ENCODE measurements at regions not wholly inside any gene's neighbourhood (a gene's known extent, or its start where the extent isn't known, plus 50 kb on each side); places are given as distances from the start of the nearest gene placed in this dataset.

- POLR2A ChIA-PET, result no interaction called here
- no peak overlapping the region for H3K27ac ChIP-seq (ENCODE audit: insufficient read depth in 1 of 2, low read depth in 1 of 2, low read length in 2 of 2, poor library complexity in 1 of 2, severe bottlenecking in 2 of 2)
- no peak for DNase-seq
- no peak overlapping the region for H3K4me3 ChIP-seq (ENCODE audit: control insufficient read depth in 1 of 7, extremely low read depth in 1 of 7, insufficient read depth in 4 of 7, low read depth in 2 of 7, low read length in 6 of 7)
- no peaks in the 10 kb centered on the region for H3K9me3 ChIP-seq (ENCODE audit: control extremely low read depth in 1 of 5, control insufficient read depth in 4 of 5, insufficient read depth in 2 of 5, low read depth in 1 of 5, low read length in 4 of 5)
- CTCF ChIA-PET, result no interaction called here
- no peaks in the 10 kb centered on the region for H3K4me1 ChIP-seq (ENCODE audit: control extremely low read depth in 1 of 4, control insufficient read depth in 4 of 4, insufficient read depth in 4 of 4, low read length in 3 of 4)
- H3K27me3 ChIP-seq (replicated peaks in 2 of 5; ENCODE audit: control insufficient read depth in 4 of 5, insufficient read depth in 5 of 5, low read length in 4 of 5), result no peaks in the 10 kb centered on the region
- no peaks in the 10 kb centered on the region for H3K36me3 ChIP-seq (ENCODE audit: control insufficient read depth in 4 of 4, insufficient read depth in 4 of 4, low read length in 3 of 4)
- 100% methylated on average over 2 of the region's 3 CpGs for WGBS (ENCODE audit: insufficient coverage)
These were observed 50.3 kb upstream of the HMHB1 start for GRCh38 chr5:143761663-143762062.

GRCh38 chr5:143760755-143761154 is 51.2 kb upstream of the HMHB1 start:
- Histone ChIP-seq H3K36me3 (ENCODE audit: control insufficient read depth in 4 of 4, insufficient read depth in 4 of 4, low read length in 3 of 4) (no peaks in the 10 kb centered on the region), H3K27ac (ENCODE audit: insufficient read depth in 1 of 2, low read depth in 1 of 2, low read length in 2 of 2, poor library complexity in 1 of 2, severe bottlenecking in 2 of 2) (no peak overlapping the region), H3K4me3 (ENCODE audit: control insufficient read depth in 1 of 7, extremely low read depth in 1 of 7, insufficient read depth in 4 of 7, low read depth in 2 of 7, low read length in 6 of 7) (no peak overlapping the region), H3K9me3 (ENCODE audit: control extremely low read depth in 1 of 5, control insufficient read depth in 4 of 5, insufficient read depth in 2 of 5, low read depth in 1 of 5, low read length in 4 of 5) (no peaks in the 10 kb centered on the region), H3K27me3 (replicated peaks in 2 of 5; ENCODE audit: control insufficient read depth in 4 of 5, insufficient read depth in 5 of 5, low read length in 4 of 5) (no peaks in the 10 kb centered on the region), H3K4me1 (ENCODE audit: control extremely low read depth in 1 of 4, control insufficient read depth in 4 of 4, insufficient read depth in 4 of 4, low read length in 3 of 4) (no peaks in the 10 kb centered on the region)
- WGBS (ENCODE audit: insufficient coverage), result 100% methylated on average over 1 of the region's 1 CpG
- CTCF ChIA-PET, result no interaction called here
- POLR2A ChIA-PET, result no interaction called here
- DNase-seq, result no peak

GRCh38 chr5:143760131-143760505 is 51.8 kb upstream of the HMHB1 start:
- H3K9me3 ChIP-seq (ENCODE audit: control extremely low read depth in 1 of 5, control insufficient read depth in 4 of 5, insufficient read depth in 2 of 5, low read depth in 1 of 5, low read length in 4 of 5), result no peaks in the 10 kb centered on the region
- H3K36me3 ChIP-seq (ENCODE audit: control insufficient read depth in 4 of 4, insufficient read depth in 4 of 4, low read length in 3 of 4), result no peaks in the 10 kb centered on the region
- no peaks in the 10 kb centered on the region for H3K27me3 ChIP-seq (replicated peaks in 2 of 5; ENCODE audit: control insufficient read depth in 4 of 5, insufficient read depth in 5 of 5, low read length in 4 of 5)
- H3K4me1 ChIP-seq (ENCODE audit: control extremely low read depth in 1 of 4, control insufficient read depth in 4 of 4, insufficient read depth in 4 of 4, low read length in 3 of 4), result no peaks in the 10 kb centered on the region
- POLR2A ChIA-PET, result no interaction called here
- no peak overlapping the region for H3K4me3 ChIP-seq (ENCODE audit: control insufficient read depth in 1 of 7, extremely low read depth in 1 of 7, insufficient read depth in 4 of 7, low read depth in 2 of 7, low read length in 6 of 7)
- WGBS (ENCODE audit: insufficient coverage), result no CpG with 5 or more reads among the region's 1 CpG
- CTCF ChIA-PET, result no interaction called here
- DNase-seq, result no peak
- no peak overlapping the region for H3K27ac ChIP-seq (ENCODE audit: insufficient read depth in 1 of 2, low read depth in 1 of 2, low read length in 2 of 2, poor library complexity in 1 of 2, severe bottlenecking in 2 of 2)

- no CpG with 5 or more reads among the region's 1 CpG for WGBS (ENCODE audit: insufficient coverage)
- Histone ChIP-seq H3K9me3 (ENCODE audit: control extremely low read depth in 1 of 5, control insufficient read depth in 4 of 5, insufficient read depth in 2 of 5, low read depth in 1 of 5, low read length in 4 of 5) (no peaks in the 10 kb centered on the region), H3K27me3 (replicated peaks in 2 of 5; ENCODE audit: control insufficient read depth in 4 of 5, insufficient read depth in 5 of 5, low read length in 4 of 5) (no peaks in the 10 kb centered on the region), H3K27ac (ENCODE audit: insufficient read depth in 1 of 2, low read depth in 1 of 2, low read length in 2 of 2, poor library complexity in 1 of 2, severe bottlenecking in 2 of 2) (no peak overlapping the region), H3K36me3 (ENCODE audit: control insufficient read depth in 4 of 4, insufficient read depth in 4 of 4, low read length in 3 of 4) (no peaks in the 10 kb centered on the region), H3K4me1 (ENCODE audit: control extremely low read depth in 1 of 4, control insufficient read depth in 4 of 4, insufficient read depth in 4 of 4, low read length in 3 of 4) (no peaks in the 10 kb centered on the region), H3K4me3 (ENCODE audit: control insufficient read depth in 1 of 7, extremely low read depth in 1 of 7, insufficient read depth in 4 of 7, low read depth in 2 of 7, low read length in 6 of 7) (no peak overlapping the region)
- CTCF ChIA-PET, result no interaction called here
- no peak for DNase-seq
- POLR2A ChIA-PET, result no interaction called here
These were observed 52.4 kb upstream of the HMHB1 start for GRCh38 chr5:143759396-143760130.

- Histone ChIP-seq H3K27ac (ENCODE audit: insufficient read depth in 1 of 2, low read depth in 1 of 2, low read length in 2 of 2, poor library complexity in 1 of 2, severe bottlenecking in 2 of 2) (no peak overlapping the region), H3K9me3 (ENCODE audit: control extremely low read depth in 1 of 5, control insufficient read depth in 4 of 5, insufficient read depth in 2 of 5, low read depth in 1 of 5, low read length in 4 of 5) (no peaks in the 10 kb centered on the region), H3K4me3 (ENCODE audit: control insufficient read depth in 1 of 7, extremely low read depth in 1 of 7, insufficient read depth in 4 of 7, low read depth in 2 of 7, low read length in 6 of 7) (no peak overlapping the region), H3K36me3 (ENCODE audit: control insufficient read depth in 4 of 4, insufficient read depth in 4 of 4, low read length in 3 of 4) (no peaks in the 10 kb centered on the region), H3K27me3 (replicated peaks in 2 of 5; ENCODE audit: control insufficient read depth in 4 of 5, insufficient read depth in 5 of 5, low read length in 4 of 5) (no peaks in the 10 kb centered on the region), H3K4me1 (ENCODE audit: control extremely low read depth in 1 of 4, control insufficient read depth in 4 of 4, insufficient read depth in 4 of 4, low read length in 3 of 4) (no peaks in the 10 kb centered on the region)
- CTCF ChIA-PET, result interaction anchor here (0.7 to 1.0 kb wide), 2 partner anchors 10 to 12 kb away, joined by 3 read pairs; no protein-coding TSS in a partner anchor
- POLR2A ChIA-PET, result no interaction called here
- whole genome bisulfite sequencing (ENCODE audit: insufficient coverage), result 100% methylated on average over 1 of the region's 3 CpGs
- DNase-seq, result no peak
These were observed 53.2 kb upstream of the HMHB1 start for GRCh38 chr5:143758750-143759149.

- no peak for DNase-seq
- Histone ChIP-seq H3K27ac (ENCODE audit: insufficient read depth in 1 of 2, low read depth in 1 of 2, low read length in 2 of 2, poor library complexity in 1 of 2, severe bottlenecking in 2 of 2) (no peak overlapping the region), H3K4me1 (ENCODE audit: control extremely low read depth in 1 of 4, control insufficient read depth in 4 of 4, insufficient read depth in 4 of 4, low read length in 3 of 4) (no peaks in the 10 kb centered on the region), H3K36me3 (ENCODE audit: control insufficient read depth in 4 of 4, insufficient read depth in 4 of 4, low read length in 3 of 4) (no peaks in the 10 kb centered on the region), H3K9me3 (ENCODE audit: control extremely low read depth in 1 of 5, control insufficient read depth in 4 of 5, insufficient read depth in 2 of 5, low read depth in 1 of 5, low read length in 4 of 5) (no peaks in the 10 kb centered on the region), H3K27me3 (replicated peaks in 2 of 5; ENCODE audit: control insufficient read depth in 4 of 5, insufficient read depth in 5 of 5, low read length in 4 of 5) (no peaks in the 10 kb centered on the region), H3K4me3 (ENCODE audit: control insufficient read depth in 1 of 7, extremely low read depth in 1 of 7, insufficient read depth in 4 of 7, low read depth in 2 of 7, low read length in 6 of 7) (no peak overlapping the region)
- 100% methylated on average over 1 of the region's 2 CpGs for WGBS (ENCODE audit: insufficient coverage)
- POLR2A ChIA-PET, result interaction anchor here (0.7 kb wide), 1 partner anchor 1343 kb away, joined by 3 read pairs; no protein-coding TSS in a partner anchor
- CTCF ChIA-PET, result interaction anchor here (0.6 to 1.0 kb wide), 3 partner anchors 9 to 1099 kb away, joined by 3 read pairs; no protein-coding TSS in a partner anchor
These were observed 53.9 kb upstream of the HMHB1 start for GRCh38 chr5:143758015-143758414.

- Histone ChIP-seq H3K9me3 (ENCODE audit: control extremely low read depth in 1 of 5, control insufficient read depth in 4 of 5, insufficient read depth in 2 of 5, low read depth in 1 of 5, low read length in 4 of 5) (no peaks in the 10 kb centered on the region), H3K27me3 (replicated peaks in 2 of 5; ENCODE audit: control insufficient read depth in 4 of 5, insufficient read depth in 5 of 5, low read length in 4 of 5) (no peaks in the 10 kb centered on the region), H3K4me1 (ENCODE audit: control extremely low read depth in 1 of 4, control insufficient read depth in 4 of 4, insufficient read depth in 4 of 4, low read length in 3 of 4) (no peaks in the 10 kb centered on the region), H3K27ac (ENCODE audit: insufficient read depth in 1 of 2, low read depth in 1 of 2, low read length in 2 of 2, poor library complexity in 1 of 2, severe bottlenecking in 2 of 2) (no peak overlapping the region), H3K36me3 (ENCODE audit: control insufficient read depth in 4 of 4, insufficient read depth in 4 of 4, low read length in 3 of 4) (no peaks in the 10 kb centered on the region), H3K4me3 (ENCODE audit: control insufficient read depth in 1 of 7, extremely low read depth in 1 of 7, insufficient read depth in 4 of 7, low read depth in 2 of 7, low read length in 6 of 7) (no peak overlapping the region)
- WGBS (ENCODE audit: insufficient coverage), result 100% methylated on average over 1 of the region's 2 CpGs
- ChIA-PET POLR2A (no interaction called here), CTCF (no interaction called here)
- DNase-seq, result no peak
These were observed 54.8 kb upstream of the HMHB1 start for GRCh38 chr5:143757116-143757515.

Data from common myeloid progenitor, CD34-positive (primary cell).